ENCODE measurements at regions not wholly inside any gene's neighbourhood (a gene's known extent, or its start where the extent isn't known, plus 50 kb on each side); places are given as distances from the start of the nearest gene placed in this dataset.

DNA sequence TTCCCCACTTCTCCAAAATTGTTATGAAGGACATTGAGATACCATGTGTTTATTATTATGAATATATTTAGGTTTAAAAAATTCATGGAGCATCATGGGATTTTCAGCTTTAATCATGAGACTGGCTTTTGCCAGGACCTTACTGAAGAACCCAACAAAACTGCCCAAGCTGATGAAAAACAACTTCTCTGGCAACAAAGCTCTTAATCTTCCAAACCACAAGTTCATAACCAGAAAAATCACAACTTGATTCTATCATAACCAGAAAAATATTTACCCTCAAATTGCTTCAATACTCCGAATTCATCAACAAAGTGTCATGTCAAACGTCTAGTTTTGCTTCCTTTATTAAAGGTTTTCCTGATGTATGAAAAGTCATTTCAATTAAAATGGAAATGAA lies 971.8 kb upstream of the ACVR2A start:
- Mint-ChIP-seq H3K9me3 (ENCODE audit: insufficient read depth) (no peaks in the 10 kb centered on the region), H3K27me3 (no peaks in the 10 kb centered on the region), H3K4me1 (no peaks in the 10 kb centered on the region), H3K27ac (no peak overlapping the region), H3K4me3 (no peak overlapping the region)
- no peak overlapping the region for H3K4me3 ChIP-seq (ENCODE audit: control extremely low read depth in 1 of 5, extremely low read depth in 1 of 5, insufficient read depth in 1 of 5, low read depth in 2 of 5, low read length in 4 of 5)
- no peak overlapping the region for H3K4me2 ChIP-seq (replicated peaks; ENCODE audit: low read depth, low read length, poor library complexity, severe bottlenecking)
- POLR2A ChIA-PET = no interaction called here
- H3K36me3 ChIP-seq (replicated peaks in 1 of 2; ENCODE audit: control extremely low read depth in 1 of 2, control insufficient read depth in 1 of 2, extremely low read depth in 1 of 2, insufficient read depth in 2 of 2, low read length in 1 of 2) = no peaks in the 10 kb centered on the region
- no peaks in the 10 kb centered on the region for H3K4me1 ChIP-seq (ENCODE audit: control insufficient read depth in 2 of 2, insufficient read depth in 2 of 2, low read length in 2 of 2)
- intact Hi-C loops (cut with micrococcal nuclease) = no loop called here
- CTCF ChIA-PET = no interaction called here
- no CpG with 5 or more reads among the region's 2 CpGs for WGBS (ENCODE audit: insufficient coverage)
- DNase-seq (no peak), ATAC-seq (ENCODE audit: low read depth) (no peak)
- H2AFZ ChIP-seq (ENCODE audit: insufficient read depth, low read depth, low read length, poor library complexity, severe bottlenecking) = no peak overlapping the region
- TF ChIP-seq EZH2 (IDR thresholded peaks at IDR 0.05; ENCODE audit: borderline replicate concordance, insufficient read depth, low read depth, low read length, poor library complexity, severe bottlenecking) (no peak), CTCF (IDR thresholded peaks at IDR 0.05) (no peak)
- H3K79me2 ChIP-seq (ENCODE audit: control insufficient read depth, insufficient read depth, low read length) = no peaks in the 10 kb centered on the region
- no peaks in the 10 kb centered on the region for H3K27me3 ChIP-seq (replicated peaks in 1 of 4; ENCODE audit: control extremely low read depth in 1 of 4, control insufficient read depth in 3 of 4, insufficient read depth in 4 of 4, low read length in 3 of 4)
- H4K20me1 ChIP-seq (ENCODE audit: control insufficient read depth, insufficient read depth, low read length, poor library complexity, severe bottlenecking) = no peaks in the 10 kb centered on the region
- no peaks in the 10 kb centered on the region for H3K9me3 ChIP-seq (ENCODE audit: control extremely low read depth in 1 of 3, control insufficient read depth in 2 of 3, insufficient read depth in 1 of 3, low read length in 2 of 3)
- no peak overlapping the region for H3K27ac ChIP-seq (ENCODE audit: low read length in 2 of 2)
- H3K9ac ChIP-seq (ENCODE audit: low read length) = no peak overlapping the region

DNA sequence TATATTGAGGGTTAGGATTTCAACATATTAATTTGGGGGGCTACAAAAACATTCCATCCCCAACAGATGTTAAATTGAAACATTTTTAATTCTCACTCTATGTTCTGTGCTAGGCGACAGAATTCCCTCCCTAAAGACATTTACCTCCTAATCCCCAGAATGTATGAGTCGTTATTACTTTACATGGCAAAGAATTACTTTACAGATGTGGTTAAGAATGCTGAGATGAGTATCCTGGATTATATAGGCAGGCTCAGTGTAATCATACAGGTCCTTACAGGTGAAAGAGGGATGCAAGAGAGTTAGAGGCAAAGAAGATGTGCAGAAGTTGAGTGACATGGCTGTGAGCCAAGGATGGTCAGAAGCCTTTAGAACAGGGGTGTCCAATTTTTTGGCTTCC lies 974.1 kb upstream of the ACVR2A start:
- Histone ChIP-seq H3K4me3 (ENCODE audit: control extremely low read depth in 1 of 5, extremely low read depth in 1 of 5, insufficient read depth in 1 of 5, low read depth in 2 of 5, low read length in 4 of 5) (no peak overlapping the region), H3K4me1 (ENCODE audit: control insufficient read depth in 2 of 2, insufficient read depth in 2 of 2, low read length in 2 of 2) (no peaks in the 10 kb centered on the region), H2AFZ (ENCODE audit: insufficient read depth, low read depth, low read length, poor library complexity, severe bottlenecking) (no peak overlapping the region), H3K27ac (ENCODE audit: low read length in 2 of 2) (no peak overlapping the region), H4K20me1 (ENCODE audit: control insufficient read depth, insufficient read depth, low read length, poor library complexity, severe bottlenecking) (no peaks in the 10 kb centered on the region), H3K4me2 (replicated peaks; ENCODE audit: low read depth, low read length, poor library complexity, severe bottlenecking) (no peak overlapping the region), H3K79me2 (ENCODE audit: control insufficient read depth, insufficient read depth, low read length) (no peaks in the 10 kb centered on the region), H3K36me3 (replicated peaks in 1 of 2; ENCODE audit: control extremely low read depth in 1 of 2, control insufficient read depth in 1 of 2, extremely low read depth in 1 of 2, insufficient read depth in 2 of 2, low read length in 1 of 2) (no peaks in the 10 kb centered on the region), H3K9me3 (ENCODE audit: control extremely low read depth in 1 of 3, control insufficient read depth in 2 of 3, insufficient read depth in 1 of 3, low read length in 2 of 3) (no peaks in the 10 kb centered on the region), H3K27me3 (replicated peaks in 1 of 4; ENCODE audit: control extremely low read depth in 1 of 4, control insufficient read depth in 3 of 4, insufficient read depth in 4 of 4, low read length in 3 of 4) (no peaks in the 10 kb centered on the region), H3K9ac (ENCODE audit: low read length) (no peak overlapping the region)
- no peak for DNase-seq
- no peaks in the 10 kb centered on the region for H3K27me3 Mint-ChIP-seq
- POLR2A ChIA-PET = no interaction called here
- peaks cover under 1% of the 10 kb centered on the region for H3K9me3 Mint-ChIP-seq (ENCODE audit: insufficient read depth)
- intact Hi-C loops (cut with micrococcal nuclease) = no loop called here
- WGBS (ENCODE audit: insufficient coverage) = no CpG with 5 or more reads among the region's 2 CpGs
- ATAC-seq (ENCODE audit: low read depth) = no peak
- CTCF ChIA-PET = no interaction called here
- H3K4me3 Mint-ChIP-seq = no peak overlapping the region
- TF ChIP-seq CTCF (IDR thresholded peaks at IDR 0.05) (no peak), EZH2 (IDR thresholded peaks at IDR 0.05; ENCODE audit: borderline replicate concordance, insufficient read depth, low read depth, low read length, poor library complexity, severe bottlenecking) (no peak)
- no peak overlapping the region for H3K27ac Mint-ChIP-seq
- no peaks in the 10 kb centered on the region for H3K4me1 Mint-ChIP-seq
